Panc1 (cell line): ENCODE measurements at regions not wholly inside any gene's neighbourhood (a gene's known extent, or its start where the extent isn't known, plus 50 kb on each side); places are given as distances from the start of the nearest gene placed in this dataset.

Source experiments
- ATAC-seq: fragments of 200-7000 bp; cut with Tn5 transposase; 2 replicates; pipeline ENCODE4 v1.9.1; 2020; ENCODE audit warnings: mild to moderate bottlenecking, moderate library complexity
- BruUV-seq: library from RNA; stranded (reverse); fragments of 400-500 nt; replicated peaks from 2 replicates; lab custom pipeline; 2021; lab: Mats Ljungman, UMichigan
- CTCF ChIA-PET: fragments of 300-600 bp; sonication (Branson Sonifier 250); formaldehyde crosslinking; loops from one replicate; lab custom pipeline; 2022; ENCODE audit warnings: antibody characterized with exemption; lab: Charles Lee
- POLR2A ChIA-PET: fragments of 300-600 bp; sonication (Branson Sonifier 250); formaldehyde crosslinking; loops from one replicate; lab custom pipeline; 2022; ENCODE audit warnings: antibody characterized with exemption; lab: Charles Lee
- DNase-seq: peaks from one replicate; pipeline ENCODE4 v3.0.0-alpha.2; 2010; ENCODE audit warnings: low read depth, low spot score
- H3K27ac ChIP-seq: 2 replicates; pipeline ENCODE4 v1.5.1; 2011; ENCODE audit warnings: mild to moderate bottlenecking, low read length, inconsistent platforms
- H3K27me3 ChIP-seq: fragments of 200-500 bp; sonication (Bioruptor generic); 2 replicates; pipeline ENCODE4 v1.6.0; 2014; ENCODE audit warnings: low read length, inconsistent platforms; ENCODE audit not compliant: control insufficient read depth, insufficient read depth
- H3K36me3 ChIP-seq: fragments of 200-500 bp; sonication (Bioruptor generic); 2 replicates; pipeline ENCODE4 v1.5.1; 2014; ENCODE audit warnings: inconsistent platforms, mild to moderate bottlenecking, low read length, moderate library complexity; ENCODE audit not compliant: control insufficient read depth, insufficient read depth
- H3K4me1 ChIP-seq: 2 replicates; pipeline ENCODE4 v1.5.1; 2011; ENCODE audit warnings: inconsistent platforms, mild to moderate bottlenecking, low read length, moderate library complexity; ENCODE audit not compliant: control insufficient read depth, insufficient read depth
- H3K4me3 ChIP-seq, 2 experiments: 2 replicates each; pipeline ENCODE4 v1.5.1; 2011 to 2012; ENCODE audit warnings: low read depth in 2 of 2, low read length in 2 of 2, mild to moderate bottlenecking in 2 of 2, inconsistent platforms in 1 of 2, moderate library complexity in 1 of 2
- H3K9me3 ChIP-seq: fragments of 200-500 bp; sonication (Bioruptor generic); 2 replicates; pipeline ENCODE4 v1.5.1; 2014; ENCODE audit warnings: low read depth, mild to moderate bottlenecking, inconsistent platforms, low read length, moderate library complexity; ENCODE audit not compliant: control insufficient read depth, insufficient read depth
- CTCF ChIP-seq: fragments of 450-650 bp; IDR thresholded peaks from 2 replicates; pipeline ENCODE4 v1.5.1; 2017; ENCODE audit warnings: mild to moderate bottlenecking
- POLR2AphosphoS5 ChIP-seq: IDR thresholded peaks from 2 replicates; pipeline ENCODE4 v1.6.1; 2012; ENCODE audit warnings: mild to moderate bottlenecking, low read depth, low read length, moderate library complexity
- SIN3A ChIP-seq: IDR thresholded peaks from 2 replicates; pipeline ENCODE4 v1.6.1; 2012; ENCODE audit warnings: low read depth, mild to moderate bottlenecking, low read length, moderate library complexity, borderline replicate concordance; ENCODE audit not compliant: insufficient read depth
- TCF7L2 ChIP-seq: IDR thresholded peaks from 2 replicates; pipeline ENCODE4 v1.6.1; 2011; ENCODE audit warnings: mild to moderate bottlenecking, low read depth, low read length, inconsistent platforms
- in situ Hi-C: cut with HindIII; loops from 2 replicates; pipeline ENCODE4 v1.10.0; 2016; ENCODE audit warnings: low sequenced_read_pairs, low pct_unique_long_range_greater_than_20kb
- intact Hi-C: fragments of 100-400 bp; cut with micrococcal nuclease; formaldehyde crosslinking; loops from one replicate; pipeline ENCODE4 v1.10.0; 2022; ENCODE audit not compliant: unreplicated experiment
- TF ChIP-seq, protein P1 (sequence below), 2 experiments: IDR thresholded peaks; 2 replicates each; pipeline ENCODE4 v1.6.1; 2011 to 2012; ENCODE audit warnings: low read depth in 2 of 2, control low read depth in 1 of 2, low read length in 1 of 2, mild to moderate bottlenecking in 1 of 2, moderate library complexity in 1 of 2; ENCODE audit not compliant: insufficient read depth in 1 of 2

DNA sequence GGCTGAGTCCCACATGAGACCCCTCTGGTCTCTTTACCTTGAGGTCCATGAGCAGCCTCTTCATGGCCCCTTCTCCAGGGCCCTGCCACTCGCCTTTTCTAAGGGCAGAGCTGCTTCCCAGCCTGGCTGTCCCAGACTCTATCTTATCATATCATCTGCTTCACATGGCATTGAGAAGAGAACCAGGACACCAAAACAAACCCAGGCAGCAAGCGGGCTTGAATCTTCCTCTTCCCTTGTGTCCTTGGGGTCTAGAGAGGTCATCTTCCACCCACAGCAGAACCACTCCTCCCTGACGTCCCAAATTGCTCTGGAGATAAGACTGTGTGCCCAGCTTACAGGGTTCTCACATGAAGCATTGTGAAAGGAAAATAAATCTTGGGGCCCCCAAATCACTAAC lies 261.3 kb upstream of the AUTS2 start:
- DNase-seq (no peak), ATAC-seq (no peak)
- in situ Hi-C loops (no loop called here), intact Hi-C loops (no loop called here)
- Histone ChIP-seq H3K9me3 (no peaks in the 10 kb centered on the region), H3K36me3 (no peaks in the 10 kb centered on the region), H3K27me3 (no peaks in the 10 kb centered on the region), H3K27ac (no peak overlapping the region), H3K4me3 (no peak overlapping the region), H3K4me1 (no peaks in the 10 kb centered on the region)
- BruUV-seq = no TSS peak
- ChIA-PET CTCF (no interaction called here), POLR2A (no interaction called here)
- TF ChIP-seq, protein P1, sequence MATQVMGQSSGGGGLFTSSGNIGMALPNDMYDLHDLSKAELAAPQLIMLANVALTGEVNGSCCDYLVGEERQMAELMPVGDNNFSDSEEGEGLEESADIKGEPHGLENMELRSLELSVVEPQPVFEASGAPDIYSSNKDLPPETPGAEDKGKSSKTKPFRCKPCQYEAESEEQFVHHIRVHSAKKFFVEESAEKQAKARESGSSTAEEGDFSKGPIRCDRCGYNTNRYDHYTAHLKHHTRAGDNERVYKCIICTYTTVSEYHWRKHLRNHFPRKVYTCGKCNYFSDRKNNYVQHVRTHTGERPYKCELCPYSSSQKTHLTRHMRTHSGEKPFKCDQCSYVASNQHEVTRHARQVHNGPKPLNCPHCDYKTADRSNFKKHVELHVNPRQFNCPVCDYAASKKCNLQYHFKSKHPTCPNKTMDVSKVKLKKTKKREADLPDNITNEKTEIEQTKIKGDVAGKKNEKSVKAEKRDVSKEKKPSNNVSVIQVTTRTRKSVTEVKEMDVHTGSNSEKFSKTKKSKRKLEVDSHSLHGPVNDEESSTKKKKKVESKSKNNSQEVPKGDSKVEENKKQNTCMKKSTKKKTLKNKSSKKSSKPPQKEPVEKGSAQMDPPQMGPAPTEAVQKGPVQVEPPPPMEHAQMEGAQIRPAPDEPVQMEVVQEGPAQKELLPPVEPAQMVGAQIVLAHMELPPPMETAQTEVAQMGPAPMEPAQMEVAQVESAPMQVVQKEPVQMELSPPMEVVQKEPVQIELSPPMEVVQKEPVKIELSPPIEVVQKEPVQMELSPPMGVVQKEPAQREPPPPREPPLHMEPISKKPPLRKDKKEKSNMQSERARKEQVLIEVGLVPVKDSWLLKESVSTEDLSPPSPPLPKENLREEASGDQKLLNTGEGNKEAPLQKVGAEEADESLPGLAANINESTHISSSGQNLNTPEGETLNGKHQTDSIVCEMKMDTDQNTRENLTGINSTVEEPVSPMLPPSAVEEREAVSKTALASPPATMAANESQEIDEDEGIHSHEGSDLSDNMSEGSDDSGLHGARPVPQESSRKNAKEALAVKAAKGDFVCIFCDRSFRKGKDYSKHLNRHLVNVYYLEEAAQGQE (IDR thresholded peaks at IDR 0.05; ENCODE audit: insufficient read depth in 1 of 2, low read depth in 2 of 2, low read length in 1 of 2) = no peak
- TF ChIP-seq POLR2AphosphoS5 = no peak
- TF ChIP-seq TCF7L2 = no peak
- no peak for TF ChIP-seq CTCF
- TF ChIP-seq SIN3A = no peak

DNA sequence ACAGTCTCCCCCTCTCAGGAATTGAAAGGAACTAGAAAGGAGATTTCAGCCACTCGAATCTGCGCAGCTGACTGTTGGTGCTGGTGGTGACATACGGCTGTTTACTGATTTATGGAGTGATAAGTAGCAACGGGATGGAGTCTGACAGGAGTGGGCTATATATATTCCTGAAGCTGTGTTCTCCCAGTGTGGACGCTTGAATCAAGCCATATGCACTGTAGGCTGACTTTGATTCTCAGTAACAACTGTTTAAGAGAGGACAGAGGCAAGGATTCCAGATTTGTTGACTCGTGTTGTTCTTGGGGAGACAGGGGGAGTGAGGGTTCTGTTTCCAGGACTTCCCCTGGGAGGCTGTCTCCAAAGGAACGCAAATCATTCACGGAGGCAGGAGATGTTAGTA lies 260.1 kb upstream of the AUTS2 start:
- BruUV-seq = no TSS peak
- Histone ChIP-seq H3K27ac (no peak overlapping the region), H3K4me3 (no peak overlapping the region), H3K9me3 (no peaks in the 10 kb centered on the region), H3K27me3 (no peaks in the 10 kb centered on the region), H3K4me1 (no peaks in the 10 kb centered on the region), H3K36me3 (no peaks in the 10 kb centered on the region)
- intact Hi-C loops = no loop called here
- TF ChIP-seq, protein P1 (IDR thresholded peaks at IDR 0.05; ENCODE audit: insufficient read depth in 1 of 2, low read depth in 2 of 2, low read length in 1 of 2) = no peak
- TF ChIP-seq CTCF (no peak), SIN3A (no peak), TCF7L2 (no peak), POLR2AphosphoS5 (no peak)
- no peak for DNase-seq
- in situ Hi-C loops = no loop called here
- POLR2A ChIA-PET = no interaction called here
- CTCF ChIA-PET = no interaction called here
- no peak for ATAC-seq
